HCT116 (cell line): ENCODE measurements at regions not wholly inside any gene's neighbourhood (a gene's known extent, or its start where the extent isn't known, plus 50 kb on each side); places are given as distances from the start of the nearest gene placed in this dataset.
A peak's percentile ranks its signal among the peaks of the same experiment; 100 is the strongest.

ENCODE experiments used
- ATAC-seq: fragments of 200-7000 bp; cut with Tn5 transposase; 2 replicates; pipeline ENCODE4 v1.9.1; 2020; ENCODE audit warnings: mild to moderate bottlenecking, moderate library complexity
- BruUV-seq: library from RNA; stranded (reverse); fragments of 400-500 nt; replicated peaks from 2 replicates; lab custom pipeline; 2021; lab: Mats Ljungman, UMichigan
- CTCF ChIA-PET: fragments of 300-600 bp; sonication (Branson Sonifier 250); formaldehyde crosslinking; loops from one replicate; lab custom pipeline; 2021; ENCODE audit warnings: antibody characterized with exemption; lab: Charles Lee
- POLR2A ChIA-PET: fragments of 300-600, 350-600 bp; sonication (Branson Sonifier 250); formaldehyde crosslinking; loops from one replicate; lab custom pipeline; 2021; ENCODE audit warnings: antibody characterized with exemption; lab: Charles Lee
- RAD21 ChIA-PET, 2 experiments: fragments of 300-600 bp; sonication (Branson Sonifier 250); formaldehyde crosslinking; loops; one replicate each; lab custom pipeline; 2023; ENCODE audit warnings: low total read pairs in 2 of 2; ENCODE audit not compliant: uncharacterized antibody in 2 of 2, unreplicated experiment in 2 of 2, low non-redundant PET in 1 of 2; lab: Charles Lee
- DNase-seq: peaks from one replicate; pipeline ENCODE4 v3.0.0-alpha.2; 2010; ENCODE audit warnings: low read depth, low spot score
- H2AFZ ChIP-seq: fragments of 200-600 bp; shearing (Covaris generic), sonication (generic); 2 replicates; pipeline ENCODE4 v1.6.1; 2017; ENCODE audit warnings: low read depth, mixed run types, mixed read lengths, antibody characterized with exemption, low read length; ENCODE audit not compliant: poor library complexity, severe bottlenecking
- H3K27ac ChIP-seq: 2 replicates; pipeline ENCODE4 v1.5.1; 2012; ENCODE audit warnings: low read depth, low read length
- H3K27me3 ChIP-seq: fragments of 200-600 bp; sonication (generic); 2 replicates; pipeline ENCODE4 v1.6.1; 2016; ENCODE audit warnings: mixed run types, low read length, mixed read lengths; ENCODE audit not compliant: insufficient read depth
- H3K36me3 ChIP-seq, 2 experiments: fragments of 200-500 bp in 1 of 2; fragments of 200-600 bp in 1 of 2; sonication (Bioruptor generic) in 1 of 2; sonication (generic) in 1 of 2; 2 replicates each; pipeline versions ENCODE4 v1.5.1 to v1.6.1; 2014 to 2016; ENCODE audit warnings: low read length in 2 of 2, inconsistent platforms in 1 of 2, mixed read lengths in 1 of 2, mixed run types in 1 of 2; ENCODE audit not compliant: insufficient read depth in 2 of 2, control insufficient read depth in 1 of 2
- H3K4me1 ChIP-seq, 2 experiments: fragments of 200-600 bp in 1 of 2; sonication (generic) in 1 of 2; 2 replicates each; pipeline versions ENCODE4 v1.5.1 to v1.6.1; 2012 to 2017; ENCODE audit warnings: low read length in 2 of 2, inconsistent platforms in 1 of 2, mild to moderate bottlenecking in 1 of 2, mixed read lengths in 1 of 2, mixed run types in 1 of 2, moderate library complexity in 1 of 2; ENCODE audit not compliant: insufficient read depth in 2 of 2, control insufficient read depth in 1 of 2
- H3K4me2 ChIP-seq: fragments of 200-600 bp; sonication (generic); 2 replicates; pipeline ENCODE4 v1.6.1; 2017; ENCODE audit warnings: mixed run types, low read length, mixed read lengths
- H3K4me3 ChIP-seq, 2 experiments: fragments of 200-600 bp in 1 of 2; sonication (generic) in 1 of 2; replicated peaks in 1 of 2; 2 replicates each; pipeline ENCODE4 v1.5.1; 2011 to 2016; ENCODE audit warnings: low read length in 2 of 2, control low read depth in 1 of 2, low read depth in 1 of 2, mild to moderate bottlenecking in 1 of 2, mixed read lengths in 1 of 2, mixed run types in 1 of 2
- H3K79me2 ChIP-seq: fragments of 200-600 bp; sonication (generic); 2 replicates; pipeline ENCODE4 v1.6.1; 2017; ENCODE audit warnings: mild to moderate bottlenecking, mixed run types, low read length, moderate library complexity, mixed read lengths; ENCODE audit not compliant: insufficient read depth
- H3K9ac ChIP-seq: fragments of 200-600 bp; sonication (generic); 2 replicates; pipeline ENCODE4 v1.6.1; 2016; ENCODE audit warnings: low read length, mixed read lengths
- H3K9me2 ChIP-seq: fragments of 200-600 bp; sonication (generic), shearing (Covaris generic); 2 replicates; pipeline ENCODE4 v1.6.1; 2017; ENCODE audit warnings: mixed run types, mild to moderate bottlenecking, moderate library complexity; ENCODE audit not compliant: insufficient read depth
- H3K9me3 ChIP-seq, 2 experiments: fragments of 200-500 bp in 1 of 2; fragments of 200-600 bp in 1 of 2; sonication (Bioruptor generic) in 1 of 2; sonication (generic) in 1 of 2; 2 replicates each; pipeline ENCODE4 v1.6.1; 2014 to 2017; ENCODE audit warnings: low read length in 2 of 2, mixed read lengths in 2 of 2, inconsistent platforms in 1 of 2, low read depth in 1 of 2, mild to moderate bottlenecking in 1 of 2, mixed run types in 1 of 2, moderate library complexity in 1 of 2; ENCODE audit not compliant: control insufficient read depth in 1 of 2, insufficient read depth in 1 of 2
- H4K20me1 ChIP-seq: fragments of 200-600 bp; sonication (generic), shearing (Covaris generic); 2 replicates; pipeline ENCODE4 v1.6.1; 2017; ENCODE audit warnings: mixed run types, mild to moderate bottlenecking, moderate library complexity; ENCODE audit not compliant: insufficient read depth
- CBX3 ChIP-seq: IDR thresholded peaks from 2 replicates; pipeline ENCODE4 v1.6.1; 2012; ENCODE audit warnings: low read depth
- EGR1 ChIP-seq: IDR thresholded peaks from 2 replicates; pipeline ENCODE4 v1.6.1; 2012; ENCODE audit warnings: low read depth
- ELF1 ChIP-seq: IDR thresholded peaks from 2 replicates; pipeline ENCODE4 v1.6.1; 2012; ENCODE audit warnings: low read depth, borderline replicate concordance
- EZH2 ChIP-seq: fragments of 200-600 bp; sonication (generic); IDR thresholded peaks from 2 replicates; pipeline ENCODE4 v1.6.1; 2017; ENCODE audit warnings: antibody characterized with exemption, mixed run types
- FOSL1 ChIP-seq: IDR thresholded peaks from 2 replicates; pipeline ENCODE4 v1.6.1; 2012; ENCODE audit warnings: low read depth
- JUND ChIP-seq: IDR thresholded peaks from 2 replicates; pipeline ENCODE4 v1.6.1; 2012
- MAX ChIP-seq: IDR thresholded peaks from 2 replicates; pipeline ENCODE4 v1.6.1; 2012
- POLR2A ChIP-seq: IDR thresholded peaks from 2 replicates; pipeline ENCODE4 v1.7.0; 2011; ENCODE audit warnings: borderline replicate concordance; ENCODE audit not compliant: insufficient read depth, insufficient read length; ENCODE audit errors: extremely low read depth
- SIN3A ChIP-seq: IDR thresholded peaks from 2 replicates; pipeline ENCODE4 v1.6.1; 2012; ENCODE audit warnings: low read depth
- SP1 ChIP-seq: IDR thresholded peaks from 2 replicates; pipeline ENCODE4 v1.6.1; 2012; ENCODE audit warnings: low read depth
- SRF ChIP-seq: IDR thresholded peaks from 2 replicates; pipeline ENCODE4 v1.6.1; 2012; ENCODE audit warnings: low read depth
- TCF7L2 ChIP-seq: IDR thresholded peaks from 2 replicates; pipeline ENCODE4 v1.7.0; 2011; ENCODE audit warnings: borderline replicate concordance, inconsistent platforms; ENCODE audit not compliant: insufficient read depth, insufficient read length; ENCODE audit errors: extremely low read depth
- YY1 ChIP-seq: IDR thresholded peaks from 2 replicates; pipeline ENCODE4 v1.6.1; 2011; ENCODE audit warnings: low read length, low read depth, moderate library complexity, mild to moderate bottlenecking; ENCODE audit not compliant: insufficient replicate concordance; ENCODE audit errors: extremely low read depth
- ZBTB33 ChIP-seq: IDR thresholded peaks from 2 replicates; pipeline ENCODE4 v1.6.1; 2011; ENCODE audit warnings: mild to moderate bottlenecking, low read length, moderate library complexity; ENCODE audit not compliant: insufficient replicate concordance; ENCODE audit errors: extremely low read depth
- ZFX ChIP-seq: fragments of 450-650 bp; IDR thresholded peaks from 2 replicates; pipeline ENCODE4 v1.6.1; 2017
- intact Hi-C: fragments of 100-400 bp; cut with micrococcal nuclease; formaldehyde crosslinking; loops from 2 replicates; pipeline ENCODE4 v1.10.0; 2022

- no peak for TF ChIP-seq ZFX
- TF ChIP-seq MAX, result no peak
- no peak for TF ChIP-seq FOSL1
- TF ChIP-seq EGR1, result no peak
Observed at GRCh38 chr4:55730280-55730931, 89.2 kb upstream of the EXOC1L start (continued).

GRCh38 chr4:55731959-55732358 is 87.6 kb upstream of the EXOC1L start:
- ATAC-seq (no peak), DNase-seq (no peak)
- no peaks in the 10 kb centered on the region for H3K36me3 ChIP-seq
- H3K27me3 ChIP-seq, result no peaks in the 10 kb centered on the region
- ChIA-PET RAD21 (no interaction called here), POLR2A (no interaction called here), CTCF (no interaction called here)
- no TSS peak for BruUV-seq
- H3K4me3 ChIP-seq, result no peak overlapping the region
- no peaks in the 10 kb centered on the region for H3K79me2 ChIP-seq
- TF ChIP-seq YY1 (no peak), EZH2 (no peak), EGR1 (no peak), FOSL1 (no peak), TCF7L2 (no peak), SP1 (no peak), SIN3A (no peak), CBX3 (no peak), POLR2A (no peak), JUND (no peak), SRF (no peak), ELF1 (no peak), ZBTB33 (no peak)
- H3K9ac ChIP-seq, result no peak overlapping the region
- H4K20me1 ChIP-seq, result no peaks in the 10 kb centered on the region
- H3K27ac ChIP-seq, result no peak overlapping the region
- no peaks in the 10 kb centered on the region for H3K9me3 ChIP-seq
- peaks cover 5 to 18% of the 10 kb centered on the region in 2 experiments for H3K4me1 ChIP-seq
- H3K9me2 ChIP-seq, result no peaks in the 10 kb centered on the region
- intact Hi-C loops, result loop anchor here (10.0 kb wide), 2 partner anchors 187 to 547 kb away; partner anchors contain the start of gene CLOCK
- no peak overlapping the region for H3K4me2 ChIP-seq
- H2AFZ ChIP-seq, result peak overlapping the region; percentile 36
